ENCODE measurements at regions not wholly inside any gene's neighbourhood (a gene's known extent, or its start where the extent isn't known, plus 50 kb on each side); places are given as distances from the start of the nearest gene placed in this dataset.
A peak's percentile ranks its signal among the peaks of the same experiment; 100 is the strongest.

- TF ChIP-seq CTCF (IDR thresholded peaks at IDR 0.05): no peak
- no peak for DNase-seq (ENCODE audit: extremely low spot score, unreplicated experiment)
- H3K4me3 Mint-ChIP-seq (ENCODE audit: unreplicated experiment): no peak overlapping the region
- no peaks in the 10 kb centered on the region for H3K27me3 Mint-ChIP-seq (ENCODE audit: unreplicated experiment)
- no peaks in the 10 kb centered on the region for H3K4me1 Mint-ChIP-seq (ENCODE audit: unreplicated experiment)
- H3K27ac Mint-ChIP-seq (ENCODE audit: unreplicated experiment): no peak overlapping the region
- no peaks in the 10 kb centered on the region for H3K36me3 Mint-ChIP-seq (ENCODE audit: unreplicated experiment)
- peaks cover 5% of the 10 kb centered on the region for H3K9me3 Mint-ChIP-seq (ENCODE audit: unreplicated experiment)
Observed at GRCh38 chr10:131456411-131456810, 144.9 kb upstream of the TCERG1L start.

- H3K27me3 Mint-ChIP-seq (ENCODE audit: unreplicated experiment): no peaks in the 10 kb centered on the region
Observed at GRCh38 chr10:131461093-131461492, 149.6 kb upstream of the TCERG1L start.

GRCh38 chr10:131464789-131465188 lies 153.3 kb upstream of the TCERG1L start:
- Mint-ChIP-seq H3K27me3 (ENCODE audit: unreplicated experiment) (no peaks in the 10 kb centered on the region), H3K36me3 (ENCODE audit: unreplicated experiment) (peaks cover 3% of the 10 kb centered on the region), H3K4me3 (ENCODE audit: unreplicated experiment) (no peak overlapping the region), H3K27ac (ENCODE audit: unreplicated experiment) (no peak overlapping the region), H3K4me1 (ENCODE audit: unreplicated experiment) (no peaks in the 10 kb centered on the region), H3K9me3 (ENCODE audit: unreplicated experiment) (peaks cover 61% of the 10 kb centered on the region)
- no peak for DNase-seq (ENCODE audit: extremely low spot score, unreplicated experiment)
- no peak for TF ChIP-seq CTCF (IDR thresholded peaks at IDR 0.05)

More at GRCh38 chr10:131461093-131461492, 149.6 kb upstream of the TCERG1L start:
- TF ChIP-seq CTCF (IDR thresholded peaks at IDR 0.05): no peak
- DNase-seq (ENCODE audit: extremely low spot score, unreplicated experiment): peak; percentile 68
- Mint-ChIP-seq H3K9me3 (ENCODE audit: unreplicated experiment) (peaks cover 39% of the 10 kb centered on the region), H3K36me3 (ENCODE audit: unreplicated experiment) (no peaks in the 10 kb centered on the region), H3K4me1 (ENCODE audit: unreplicated experiment) (no peaks in the 10 kb centered on the region), H3K4me3 (ENCODE audit: unreplicated experiment) (no peak overlapping the region), H3K27ac (ENCODE audit: unreplicated experiment) (no peak overlapping the region)

- Mint-ChIP-seq H3K27me3 (ENCODE audit: unreplicated experiment) (no peaks in the 10 kb centered on the region), H3K36me3 (ENCODE audit: unreplicated experiment) (peaks cover 3% of the 10 kb centered on the region), H3K27ac (ENCODE audit: unreplicated experiment) (no peak overlapping the region), H3K9me3 (ENCODE audit: unreplicated experiment) (peaks cover 65% of the 10 kb centered on the region), H3K4me3 (ENCODE audit: unreplicated experiment) (no peak overlapping the region), H3K4me1 (ENCODE audit: unreplicated experiment) (no peaks in the 10 kb centered on the region)
- TF ChIP-seq CTCF (IDR thresholded peaks at IDR 0.05): no peak
- no peak for DNase-seq (ENCODE audit: extremely low spot score, unreplicated experiment)
Observed at GRCh38 chr10:131469551-131469950, 158.0 kb upstream of the TCERG1L start.

DNA sequence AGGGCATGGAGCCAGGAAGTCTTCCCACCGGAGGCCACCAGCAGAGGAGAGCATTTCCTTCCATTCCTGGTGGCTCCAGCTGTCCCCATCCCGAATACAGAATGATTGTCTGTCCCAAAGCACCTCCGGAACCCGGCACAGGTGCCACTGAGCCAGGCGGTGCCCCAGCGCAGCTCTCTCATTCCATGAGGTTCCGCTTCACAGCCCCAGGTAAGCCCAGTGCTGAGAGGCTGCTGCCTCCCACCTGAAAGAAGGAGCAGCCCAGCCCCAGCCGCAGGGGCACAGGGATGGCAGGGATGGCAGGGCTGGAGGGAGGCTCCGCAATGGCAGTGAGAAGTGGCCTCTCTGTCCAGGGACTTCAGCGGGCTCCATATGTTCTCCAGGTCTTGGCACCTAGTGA lies 162.1 kb upstream of the TCERG1L start:
- Mint-ChIP-seq H3K4me1 (ENCODE audit: unreplicated experiment) (no peaks in the 10 kb centered on the region), H3K27ac (ENCODE audit: unreplicated experiment) (no peak overlapping the region), H3K4me3 (ENCODE audit: unreplicated experiment) (no peak overlapping the region), H3K9me3 (ENCODE audit: unreplicated experiment) (peaks cover 51% of the 10 kb centered on the region), H3K36me3 (ENCODE audit: unreplicated experiment) (no peaks in the 10 kb centered on the region), H3K27me3 (ENCODE audit: unreplicated experiment) (no peaks in the 10 kb centered on the region)
- DNase-seq (ENCODE audit: extremely low spot score, unreplicated experiment): no peak
- TF ChIP-seq CTCF (IDR thresholded peaks at IDR 0.05): no peak

Measured in osteocyte (in vitro differentiated cells).